ENCODE measurements at regions not wholly inside any gene's neighbourhood (a gene's known extent, or its start where the extent isn't known, plus 50 kb on each side); places are given as distances from the start of the nearest gene placed in this dataset.

DNA sequence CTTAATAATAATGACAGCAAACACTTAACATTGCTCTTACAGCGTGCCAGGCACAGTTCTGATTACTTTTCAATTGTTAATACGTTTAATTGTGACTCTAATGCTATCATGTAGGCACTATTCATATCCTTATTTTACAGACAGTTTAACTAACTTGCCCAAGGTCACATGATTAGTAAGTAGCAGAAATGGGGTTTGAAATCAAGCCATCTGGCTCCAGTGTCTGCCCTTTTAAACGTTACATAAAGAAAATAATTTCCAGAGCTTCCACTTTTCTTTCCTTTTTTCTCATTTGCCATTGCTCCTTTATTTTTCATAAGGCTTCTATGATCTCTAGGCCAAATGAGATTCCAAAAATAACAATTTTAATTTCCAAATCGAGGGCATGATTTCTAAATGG lies 50.6 kb upstream of the IKZF2 start:
- no peak overlapping the region for H3K4me3 Mint-ChIP-seq
- DNase-seq: no peak

DNA sequence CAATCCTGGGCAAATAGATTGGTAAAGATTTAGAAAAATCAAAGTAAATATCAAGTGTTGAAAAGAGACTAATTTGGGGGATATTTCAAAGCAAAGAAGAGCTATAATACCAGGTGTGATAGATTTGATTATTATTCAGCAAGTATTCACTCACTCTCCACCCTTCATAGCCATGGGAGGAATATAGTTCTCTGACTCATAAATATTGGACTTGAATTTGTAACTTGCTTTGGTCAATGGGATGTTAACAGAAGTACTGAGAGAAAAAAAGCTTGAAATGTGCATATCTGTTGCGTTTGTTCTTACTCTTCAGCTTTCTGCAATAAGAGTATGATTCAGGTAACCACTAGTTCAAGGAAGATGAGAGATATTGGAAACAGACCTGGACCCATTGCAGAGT lies 54.5 kb upstream of the IKZF2 start:
- ATAC-seq (no peak), DNase-seq (no peak)
- Mint-ChIP-seq H3K4me1 (no peaks in the 10 kb centered on the region), H3K4me3 (no peak overlapping the region), H3K9me3 (no peaks in the 10 kb centered on the region), H3K27ac (no peak overlapping the region), H3K27me3 (no peaks in the 10 kb centered on the region)

More for the DNA sequence above, 50.6 kb upstream of the IKZF2 start:
- Mint-ChIP-seq H3K9me3 (peaks cover 8 to 13% of the 10 kb centered on the region in 2 donors), H3K27ac (no peak overlapping the region), H3K27me3 (no peaks in the 10 kb centered on the region), H3K4me1 (no peaks in the 10 kb centered on the region)
- ATAC-seq: no peak

DNA sequence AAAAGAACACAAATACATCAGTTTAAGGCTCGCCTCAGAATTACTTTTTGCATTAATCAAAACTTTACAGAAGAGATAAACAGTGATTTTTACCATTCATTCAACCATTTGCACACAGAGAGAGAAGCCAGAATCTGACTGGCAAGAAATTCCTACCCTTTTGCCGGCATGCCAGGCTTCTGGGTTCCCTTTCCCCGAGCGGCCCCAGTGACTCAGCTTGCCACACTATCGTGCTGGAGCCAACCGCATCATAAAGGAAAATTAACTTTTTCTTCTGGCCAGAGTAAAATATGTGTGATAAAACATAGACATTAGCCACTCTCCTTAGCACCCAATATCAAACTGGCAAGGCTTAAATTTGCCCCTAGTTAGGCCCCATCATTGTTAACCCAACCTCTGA lies 61.8 kb upstream of the IKZF2 start:
- H3K9me3 Mint-ChIP-seq: no peaks in the 10 kb centered on the region
- H3K4me1 Mint-ChIP-seq: no peaks in the 10 kb centered on the region
- H3K4me3 Mint-ChIP-seq: no peak overlapping the region
- no peak for DNase-seq
- H3K27me3 Mint-ChIP-seq: no peaks in the 10 kb centered on the region
- no peak for ATAC-seq
- H3K27ac Mint-ChIP-seq: no peak overlapping the region

DNA sequence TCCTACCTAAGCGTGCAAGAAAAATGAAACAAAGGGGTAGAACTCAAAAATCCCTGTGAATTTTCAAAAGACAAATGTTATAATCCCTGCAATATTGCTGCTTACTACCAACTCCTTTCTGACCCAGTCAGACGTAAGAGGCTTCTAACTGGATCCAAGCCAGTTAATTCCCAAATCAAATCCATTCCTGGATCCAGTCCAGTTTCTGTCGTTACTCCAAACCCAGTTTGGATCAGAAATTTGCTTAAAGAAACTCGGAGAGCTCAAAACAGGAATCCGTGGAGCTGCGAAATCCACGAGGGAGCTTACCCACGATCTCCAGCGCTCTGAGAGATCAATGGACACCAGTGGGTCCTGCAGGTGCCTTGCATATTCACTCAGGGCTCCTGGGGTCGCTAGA lies 62.8 kb upstream of the IKZF2 start:
- no peak for ATAC-seq
- DNase-seq: no peak
- Mint-ChIP-seq H3K27me3 (no peaks in the 10 kb centered on the region), H3K27ac (no peak overlapping the region), H3K4me3 (no peak overlapping the region), H3K4me1 (no peaks in the 10 kb centered on the region), H3K9me3 (no peaks in the 10 kb centered on the region)

DNA sequence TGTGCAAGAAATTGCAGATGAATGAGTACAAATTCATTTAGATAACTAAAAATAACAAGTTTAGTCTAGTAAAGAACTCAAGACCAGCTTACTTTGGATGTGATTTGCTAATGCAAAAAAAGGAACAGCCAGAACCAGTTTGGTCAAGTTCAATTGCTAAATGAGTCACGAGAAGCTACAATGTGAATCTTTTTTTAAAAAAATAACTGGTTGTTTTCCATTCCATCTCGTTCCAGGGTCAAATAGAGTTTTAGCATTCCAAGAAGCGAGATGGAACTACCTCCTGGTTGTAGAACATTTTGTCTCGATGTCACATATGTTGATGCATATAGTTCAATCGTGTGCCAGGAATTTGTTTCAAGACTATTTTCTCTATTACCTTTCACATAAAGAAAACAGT lies 65.0 kb upstream of the IKZF2 start:
- DNase-seq (no peak), ATAC-seq (no peak)
- Mint-ChIP-seq H3K4me3 (no peak overlapping the region), H3K9me3 (no peaks in the 10 kb centered on the region), H3K4me1 (no peaks in the 10 kb centered on the region), H3K27me3 (no peaks in the 10 kb centered on the region), H3K27ac (no peak overlapping the region)

DNA sequence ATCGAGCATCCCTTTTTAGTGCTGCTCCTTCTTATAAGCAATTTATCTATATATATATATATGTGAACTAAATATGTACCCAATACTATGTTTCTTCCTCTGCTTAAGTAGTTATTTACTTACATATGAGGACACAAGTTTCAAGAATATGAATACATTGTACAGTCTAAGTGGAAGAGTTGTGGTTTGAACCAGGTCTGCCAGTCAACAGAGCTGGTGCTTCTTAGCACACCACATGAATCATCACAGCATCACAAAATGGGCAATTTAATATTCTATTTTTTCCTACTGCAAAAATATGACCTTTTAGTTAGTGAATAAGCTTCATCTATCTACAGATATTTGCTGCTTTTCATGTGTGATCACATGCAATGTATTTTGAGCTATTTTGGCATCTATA lies 64.4 kb upstream of the SPAG16 start:
- no peak for DNase-seq
- no peak overlapping the region for H3K4me3 Mint-ChIP-seq
- no peak overlapping the region for H3K27ac Mint-ChIP-seq
- no peaks in the 10 kb centered on the region for H3K4me1 Mint-ChIP-seq
- no peaks in the 10 kb centered on the region for H3K9me3 Mint-ChIP-seq
- no peaks in the 10 kb centered on the region for H3K27me3 Mint-ChIP-seq
- ATAC-seq: no peak

DNA sequence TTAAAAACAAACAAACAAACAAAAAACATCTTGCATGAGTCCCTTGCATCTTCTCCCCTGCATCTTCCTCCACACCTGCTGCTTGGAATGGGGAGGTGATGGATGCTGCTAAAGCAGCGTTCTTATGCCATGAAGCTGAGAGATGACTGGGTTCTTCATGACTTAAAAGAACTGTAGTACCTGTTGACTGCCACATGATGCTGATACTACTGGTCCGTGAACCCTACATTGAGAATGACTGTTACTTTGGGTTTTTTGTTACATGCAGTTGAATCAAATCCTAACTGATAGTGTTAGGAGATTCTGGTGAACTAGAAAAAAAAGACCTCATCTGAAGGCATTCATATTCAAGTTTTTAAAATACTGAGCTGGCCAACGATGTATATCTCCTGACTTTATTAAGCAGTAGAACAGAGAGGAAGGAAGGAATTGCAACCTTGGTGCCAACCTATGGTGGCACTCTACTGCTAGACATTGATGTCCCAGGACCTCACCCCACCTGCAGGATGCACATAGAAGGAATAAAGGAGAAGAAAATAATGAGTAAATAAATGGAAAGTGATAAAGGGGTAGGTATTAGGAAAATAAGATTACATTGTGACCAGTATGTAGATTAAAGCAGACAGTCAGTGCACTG lies 63.2 kb upstream of the SPAG16 start:
- Mint-ChIP-seq H3K4me3 (no peak overlapping the region), H3K9me3 (no peaks in the 10 kb centered on the region), H3K4me1 (peaks cover 5% of the 10 kb centered on the region), H3K27me3 (no peaks in the 10 kb centered on the region), H3K27ac (no peak overlapping the region)
- DNase-seq: no peak
- ATAC-seq: peak; percentile 48

DNA sequence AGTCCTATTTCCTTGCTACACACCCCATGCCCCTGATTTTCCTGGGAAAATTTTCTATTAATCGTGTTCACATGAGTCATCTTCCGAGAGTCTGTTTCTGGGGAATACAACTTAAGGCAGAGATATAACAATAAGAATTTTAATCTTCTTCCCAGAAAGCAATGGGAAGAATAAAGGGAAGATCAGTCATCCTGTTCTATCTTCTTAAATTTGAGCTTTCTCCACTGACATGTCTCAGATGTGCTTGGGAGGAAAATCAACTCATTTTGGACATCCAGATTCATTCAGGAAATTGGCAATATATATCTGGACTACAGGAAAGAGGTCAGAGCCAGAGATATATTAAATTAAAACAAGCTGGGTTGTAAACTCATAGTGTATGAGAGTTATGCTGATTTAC lies 62.3 kb upstream of the SPAG16 start:
- H3K9me3 Mint-ChIP-seq: no peaks in the 10 kb centered on the region
- peaks cover 5% of the 10 kb centered on the region for H3K4me1 Mint-ChIP-seq
- no peaks in the 10 kb centered on the region for H3K27me3 Mint-ChIP-seq
- no peak overlapping the region for H3K27ac Mint-ChIP-seq
- ATAC-seq (no peak), DNase-seq (no peak)
- no peak overlapping the region for H3K4me3 Mint-ChIP-seq

DNA sequence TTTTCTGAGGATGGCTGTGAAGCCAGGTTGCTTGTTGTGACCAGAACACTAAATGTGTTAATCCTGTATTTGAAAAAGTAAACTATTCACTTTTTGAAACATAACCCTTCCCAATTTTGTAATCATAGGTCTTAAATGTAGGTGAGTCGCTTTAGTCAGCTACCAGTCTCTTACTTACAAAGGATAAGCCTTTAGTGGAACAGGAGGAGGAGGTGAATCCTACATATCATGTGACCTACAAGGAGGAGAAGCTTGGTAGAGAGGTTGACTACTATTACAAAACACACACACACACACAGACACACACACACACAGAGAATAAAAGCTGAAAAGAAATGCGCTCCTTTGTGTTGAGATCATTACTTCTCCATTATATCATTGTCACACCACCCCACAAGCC lies 59.9 kb upstream of the SPAG16 start:
- Mint-ChIP-seq H3K27ac (no peak overlapping the region), H3K27me3 (no peaks in the 10 kb centered on the region), H3K4me3 (no peak overlapping the region), H3K4me1 (peaks cover 10% of the 10 kb centered on the region), H3K9me3 (no peaks in the 10 kb centered on the region)
- DNase-seq: no peak
- ATAC-seq: no peak

DNA sequence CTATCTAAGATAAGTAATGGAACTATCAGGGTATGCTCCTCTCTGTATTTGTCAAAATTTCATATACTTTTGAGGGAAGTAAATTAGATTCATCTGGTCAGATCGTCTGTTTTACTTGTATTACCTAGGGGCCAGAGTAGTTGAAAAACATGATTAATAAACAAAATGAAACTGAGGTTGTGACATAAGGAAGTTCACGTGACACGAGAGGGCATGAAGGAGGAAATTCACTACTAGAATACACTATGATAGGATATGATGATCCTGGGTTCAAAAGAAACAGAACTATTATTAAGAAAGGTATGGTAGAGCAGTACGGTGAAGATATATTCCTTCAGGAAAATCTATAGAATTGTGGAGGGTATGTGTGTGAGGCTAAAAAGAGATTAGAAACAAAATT lies 58.4 kb upstream of the SPAG16 start:
- no peaks in the 10 kb centered on the region for H3K27me3 Mint-ChIP-seq
- ATAC-seq (no peak), DNase-seq (no peak)
- H3K9me3 Mint-ChIP-seq: no peaks in the 10 kb centered on the region
- H3K4me1 Mint-ChIP-seq: peaks cover 14% of the 10 kb centered on the region
- no peak overlapping the region for H3K27ac Mint-ChIP-seq
- no peak overlapping the region for H3K4me3 Mint-ChIP-seq

DNA sequence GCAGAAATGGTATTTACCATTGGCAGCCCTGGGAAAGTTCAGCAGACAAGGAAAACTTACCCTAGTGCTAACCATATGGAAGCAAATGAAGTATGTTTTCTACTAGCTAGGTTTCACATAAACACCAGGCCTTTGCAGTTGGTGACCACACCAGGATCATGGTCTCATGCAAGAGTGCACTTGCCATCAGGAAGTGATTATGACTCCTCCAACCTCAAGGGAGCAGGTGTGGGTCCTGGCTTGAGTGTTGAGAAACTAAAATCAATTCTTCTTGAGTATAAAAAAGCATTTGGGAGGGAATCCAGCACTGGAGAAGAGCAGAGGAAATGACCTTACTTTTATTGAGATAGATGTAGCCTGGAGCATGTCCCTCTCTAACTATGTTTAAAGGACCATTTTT lies 56.8 kb upstream of the SPAG16 start:
- Mint-ChIP-seq H3K4me3 (no peak overlapping the region), H3K9me3 (no peaks in the 10 kb centered on the region), H3K27me3 (no peaks in the 10 kb centered on the region), H3K4me1 (peaks cover 14% of the 10 kb centered on the region), H3K27ac (no peak overlapping the region)
- DNase-seq (no peak), ATAC-seq (peak; percentile 84)

DNA sequence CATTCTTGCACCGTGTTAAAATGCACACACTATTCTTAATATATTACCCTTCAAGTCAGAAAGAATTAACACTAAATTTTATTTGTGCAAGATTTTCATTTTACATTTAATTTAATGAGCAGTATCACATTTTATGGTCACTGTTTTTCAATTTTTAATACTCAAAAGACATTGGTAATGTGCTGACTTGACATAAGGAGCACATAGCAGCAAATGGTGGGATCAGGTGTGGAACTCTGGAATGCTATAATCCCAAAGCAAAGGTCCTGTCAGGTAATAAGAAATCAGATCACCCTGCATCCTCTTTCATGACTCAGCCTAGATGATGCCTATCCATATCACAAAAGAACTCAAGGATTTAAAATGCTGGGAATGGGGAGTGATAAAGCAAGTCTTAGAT lies 55.6 kb upstream of the SPAG16 start:
- Mint-ChIP-seq H3K27ac (no peak overlapping the region), H3K27me3 (no peaks in the 10 kb centered on the region), H3K9me3 (no peaks in the 10 kb centered on the region), H3K4me3 (no peak overlapping the region), H3K4me1 (peaks cover 25% of the 10 kb centered on the region)
- no peak for DNase-seq
- ATAC-seq: no peak

DNA sequence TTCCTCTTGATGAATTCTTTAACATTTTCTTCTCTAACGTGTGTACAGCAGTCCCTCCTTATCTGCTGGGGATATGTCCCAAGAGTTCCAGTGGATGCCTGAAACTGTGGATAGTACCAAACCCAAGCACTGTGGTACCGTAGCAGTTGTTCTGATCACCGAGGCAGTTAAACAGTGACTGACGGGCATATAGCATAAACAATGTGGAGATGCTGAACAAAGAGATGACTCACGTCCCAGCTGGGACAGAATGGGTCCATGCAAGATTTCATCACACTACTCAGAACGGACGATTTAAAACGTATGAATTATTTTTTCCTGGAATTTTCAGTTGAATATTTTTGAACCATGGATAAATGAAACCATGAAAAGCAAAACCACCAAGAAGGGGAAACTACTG lies 54.5 kb upstream of the SPAG16 start:
- H3K9me3 Mint-ChIP-seq: no peaks in the 10 kb centered on the region
- peak overlapping the region in 1 of 2 donors; percentile 65 for H3K27ac Mint-ChIP-seq
- H3K27me3 Mint-ChIP-seq: no peaks in the 10 kb centered on the region
- peaks cover 34% of the 10 kb centered on the region for H3K4me1 Mint-ChIP-seq
- ATAC-seq (no peak), DNase-seq (no peak)
- no peak overlapping the region for H3K4me3 Mint-ChIP-seq

DNA sequence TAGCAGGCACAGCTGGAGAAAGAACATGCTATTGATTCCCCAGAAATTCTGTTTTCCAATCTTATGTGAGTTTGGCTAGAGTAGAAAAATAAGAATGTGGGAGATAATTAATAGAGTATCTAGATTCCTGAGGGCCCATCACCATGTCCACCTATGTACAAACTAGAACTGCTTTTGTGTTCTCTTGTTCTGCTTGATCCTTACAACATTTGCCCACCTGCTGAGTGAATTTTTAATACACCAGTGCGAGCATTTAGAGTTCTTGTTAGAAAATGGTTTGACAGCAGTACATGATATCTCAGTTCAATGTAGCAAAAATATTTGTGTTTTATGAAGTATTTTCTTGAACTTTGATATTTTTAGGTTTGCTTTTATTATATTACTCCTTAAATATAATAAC lies 52.3 kb upstream of the SPAG16 start:
- DNase-seq (no peak), ATAC-seq (no peak)
- peaks cover 7% of the 10 kb centered on the region for H3K27me3 Mint-ChIP-seq
- no peak overlapping the region for H3K4me3 Mint-ChIP-seq
- peaks cover 33% of the 10 kb centered on the region for H3K4me1 Mint-ChIP-seq
- no peak overlapping the region for H3K27ac Mint-ChIP-seq
- H3K9me3 Mint-ChIP-seq: no peaks in the 10 kb centered on the region

DNA sequence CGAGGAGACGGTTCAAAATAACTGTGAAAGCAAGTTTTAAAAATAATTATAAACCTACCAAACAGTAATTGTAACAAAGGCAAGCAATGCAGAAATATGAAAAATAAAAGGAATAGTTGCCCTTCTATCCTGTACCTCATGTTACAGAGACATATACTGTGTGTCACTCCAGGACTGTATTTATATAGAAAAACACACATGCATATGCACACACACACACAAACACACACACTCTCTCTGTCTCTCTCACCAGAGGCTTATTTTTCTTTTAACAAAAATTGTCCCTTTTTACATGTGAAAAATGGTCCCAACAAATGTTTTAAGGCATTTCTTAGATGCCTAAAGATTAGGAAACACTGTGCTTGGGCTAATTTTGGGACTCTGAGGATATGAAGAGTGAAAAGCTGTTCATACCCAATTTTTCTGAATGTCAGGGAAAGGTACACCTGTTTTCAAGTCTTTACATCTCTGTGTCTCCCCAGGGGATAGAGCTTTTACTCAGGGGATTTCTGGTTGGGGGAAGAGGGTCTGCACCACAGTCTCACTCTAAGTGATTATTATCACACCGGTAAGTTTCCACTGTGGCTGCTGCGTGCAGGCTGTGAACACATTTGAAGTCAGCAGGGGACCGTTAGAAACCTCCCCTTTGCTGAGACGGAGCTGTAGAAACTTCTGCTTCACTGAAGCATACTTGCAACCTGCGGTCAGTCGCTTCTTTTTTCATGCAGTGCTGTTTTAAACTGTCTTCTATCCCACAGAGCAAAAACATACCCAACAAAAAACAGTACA lies 51.4 kb upstream of the SPAG16 start:
- peaks cover 15% of the 10 kb centered on the region for H3K27me3 Mint-ChIP-seq

DNA sequence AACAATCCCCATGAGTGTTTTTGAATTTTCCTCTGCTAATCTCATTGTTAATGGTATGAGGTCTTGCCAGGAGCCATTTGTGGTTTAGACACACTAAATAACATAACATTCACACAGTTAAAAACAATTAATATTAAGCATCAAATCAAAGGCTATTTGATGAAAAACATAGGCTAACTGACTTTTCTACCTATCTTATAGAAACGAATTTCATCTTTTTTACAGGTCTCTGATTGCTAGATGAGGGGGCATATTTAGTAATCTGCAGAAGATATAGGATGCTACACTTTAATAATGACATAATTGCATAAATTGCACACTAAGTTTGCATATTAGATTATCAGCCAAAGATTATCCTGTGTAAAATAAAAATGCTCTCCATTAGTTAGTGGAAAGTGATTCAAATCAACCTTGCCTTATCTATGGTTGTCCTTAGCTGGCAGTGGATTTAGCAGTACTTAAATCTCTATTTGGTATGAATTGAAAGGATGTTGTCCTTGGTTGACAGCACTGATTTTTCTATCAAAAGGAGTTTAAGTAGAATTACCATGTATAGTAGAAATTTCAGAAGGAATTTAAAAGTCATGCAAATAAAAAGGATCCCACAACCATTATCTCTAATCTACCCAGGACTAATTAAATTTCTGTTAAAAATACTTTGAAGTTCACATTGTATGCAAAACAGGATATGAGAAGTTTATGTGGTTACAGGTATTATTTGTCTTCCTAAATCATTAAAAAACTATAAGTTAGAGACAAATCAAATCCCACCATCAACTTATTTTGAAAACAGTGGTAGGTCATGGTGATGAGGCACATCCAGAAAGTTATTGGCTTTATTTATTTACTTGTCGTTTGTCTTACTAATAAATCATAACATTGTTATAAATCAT lies 50.6 kb upstream of the SPAG16 start:
- H3K27ac Mint-ChIP-seq: peak overlapping the region in 1 of 2 donors; percentile 66
- peaks cover 33% of the 10 kb centered on the region for H3K4me1 Mint-ChIP-seq
- DNase-seq (no peak), ATAC-seq (no peak)
- no peaks in the 10 kb centered on the region for H3K9me3 Mint-ChIP-seq
- peaks cover 20% of the 10 kb centered on the region for H3K27me3 Mint-ChIP-seq
- peak overlapping the region; percentile 19 to 58 for H3K4me3 Mint-ChIP-seq

More for the DNA sequence above, 51.4 kb upstream of the SPAG16 start:
- H3K4me1 Mint-ChIP-seq: peaks cover 31% of the 10 kb centered on the region
- H3K4me3 Mint-ChIP-seq: peak overlapping the region; percentile 19 to 58
- no peaks in the 10 kb centered on the region for H3K9me3 Mint-ChIP-seq
- peak; percentile 33 to 57 for DNase-seq
- H3K27ac Mint-ChIP-seq: peak overlapping the region; percentile 60 to 75
- peak; percentile 95 for ATAC-seq
